Mucosa of stomach (tissue), 1 donor: ENCODE measurements at regions not wholly inside any gene's neighbourhood (a gene's known extent, or its start where the extent isn't known, plus 50 kb on each side); places are given as distances from the start of the nearest gene placed in this dataset.
"Not testable (repeated sequence)": the region's sequence is repeated elsewhere in the genome, so short reads cannot be mapped to it uniquely, and the experiment has no call there.

Experiments
- H3K27me3 ChIP-seq: one replicate; pipeline ENCODE4 v1.7.0; 2013; ENCODE audit warnings: mild to moderate bottlenecking, low read length; ENCODE audit not compliant: control insufficient read depth, insufficient read depth
- H3K36me3 ChIP-seq: one replicate; pipeline ENCODE4 v1.7.0; 2013; ENCODE audit warnings: low read length; ENCODE audit not compliant: control insufficient read depth, insufficient read depth
- H3K4me1 ChIP-seq: one replicate; pipeline ENCODE4 v1.7.0; 2013; ENCODE audit warnings: mild to moderate bottlenecking, low read length; ENCODE audit not compliant: control insufficient read depth, insufficient read depth
- H3K4me3 ChIP-seq: one replicate; pipeline ENCODE4 v1.7.0; 2013; ENCODE audit warnings: low read length
- H3K9ac ChIP-seq: one replicate; pipeline ENCODE4 v1.7.0; 2013; ENCODE audit warnings: mild to moderate bottlenecking, low read length, moderate library complexity
- H3K9me3 ChIP-seq: one replicate; pipeline ENCODE4 v1.7.0; 2013; ENCODE audit warnings: mild to moderate bottlenecking, low read length, moderate library complexity; ENCODE audit not compliant: control insufficient read depth
- donor health status: Pancreatic carcinoma.

DNA sequence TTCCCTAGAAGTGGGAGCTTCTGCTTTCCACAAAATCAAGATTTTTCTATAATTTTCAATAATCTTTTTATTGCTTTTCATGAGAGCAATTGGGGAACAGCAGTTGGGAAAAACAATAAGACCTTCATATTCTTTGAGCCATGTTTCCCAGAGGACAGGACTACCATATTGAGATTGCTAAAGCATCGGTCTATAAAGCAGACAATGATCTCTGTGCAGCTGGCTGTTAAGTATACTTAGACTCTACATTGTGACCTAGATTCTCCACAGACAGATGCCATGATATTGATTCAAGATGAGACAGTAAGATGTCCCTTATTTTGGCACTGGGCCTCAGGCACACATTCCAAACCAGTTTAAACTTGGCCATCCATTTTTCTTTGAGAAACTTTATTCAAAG lies 1178.7 kb downstream of the SUCLG1 start:
- Histone ChIP-seq H3K36me3 (no peaks in the 10 kb centered on the region), H3K4me3 (no peak overlapping the region), H3K27me3 (no peaks in the 10 kb centered on the region), H3K9me3 (no peaks in the 10 kb centered on the region), H3K9ac (no peak overlapping the region), H3K4me1 (no peaks in the 10 kb centered on the region)

DNA sequence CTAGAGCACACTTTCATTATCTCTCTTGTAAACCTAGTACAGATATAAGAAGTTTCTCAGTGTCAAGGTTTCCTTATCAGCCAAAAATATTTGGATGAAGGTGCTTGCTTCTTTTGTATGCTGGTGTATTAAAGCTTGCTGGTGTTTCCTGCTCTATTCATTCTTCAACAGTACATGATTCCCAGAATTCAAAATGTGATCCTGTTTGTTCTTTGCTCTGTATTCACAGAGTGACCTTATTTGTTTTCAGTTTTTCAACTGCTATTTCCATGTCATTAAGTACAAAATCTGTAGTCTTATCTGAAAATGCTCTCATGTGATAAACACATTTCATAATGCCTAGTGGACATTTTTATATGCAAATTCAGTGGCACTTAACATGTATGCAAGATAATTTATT lies 1185.8 kb downstream of the SUCLG1 start:
- Histone ChIP-seq H3K9ac (no peak overlapping the region), H3K4me1 (no peaks in the 10 kb centered on the region), H3K27me3 (no peaks in the 10 kb centered on the region), H3K9me3 (no peaks in the 10 kb centered on the region), H3K36me3 (no peaks in the 10 kb centered on the region), H3K4me3 (no peak overlapping the region)

DNA sequence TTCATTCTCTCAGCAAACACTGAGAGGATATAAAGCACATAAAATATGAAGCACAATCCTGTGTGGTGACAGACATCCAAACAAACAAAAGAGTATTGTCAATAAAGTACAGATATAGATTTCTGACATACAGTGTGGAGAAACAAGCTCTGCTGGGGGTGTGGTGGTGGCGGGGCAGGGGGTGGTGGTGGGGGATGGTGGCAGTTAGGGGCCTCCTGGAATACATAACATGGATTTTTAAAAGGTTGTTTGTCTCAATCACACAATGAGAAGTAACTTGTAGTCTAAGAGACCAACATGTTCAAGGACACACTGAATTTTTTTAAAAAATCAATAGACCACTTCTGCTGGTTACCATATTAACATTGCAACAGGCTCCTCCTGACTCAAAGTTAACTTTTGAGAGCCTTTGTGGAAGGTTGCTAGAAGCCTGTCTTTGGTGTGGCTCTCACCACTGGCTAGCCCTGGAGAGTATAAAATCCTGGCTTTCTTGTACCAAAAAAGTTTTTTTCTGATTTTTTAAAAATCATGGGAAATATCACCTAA lies 1197.4 kb downstream of the SUCLG1 start:
- Histone ChIP-seq H3K9me3 (no peaks in the 10 kb centered on the region), H3K36me3 (no peaks in the 10 kb centered on the region), H3K4me1 (no peaks in the 10 kb centered on the region), H3K27me3 (no peaks in the 10 kb centered on the region), H3K9ac (no peak overlapping the region), H3K4me3 (no peak overlapping the region)

DNA sequence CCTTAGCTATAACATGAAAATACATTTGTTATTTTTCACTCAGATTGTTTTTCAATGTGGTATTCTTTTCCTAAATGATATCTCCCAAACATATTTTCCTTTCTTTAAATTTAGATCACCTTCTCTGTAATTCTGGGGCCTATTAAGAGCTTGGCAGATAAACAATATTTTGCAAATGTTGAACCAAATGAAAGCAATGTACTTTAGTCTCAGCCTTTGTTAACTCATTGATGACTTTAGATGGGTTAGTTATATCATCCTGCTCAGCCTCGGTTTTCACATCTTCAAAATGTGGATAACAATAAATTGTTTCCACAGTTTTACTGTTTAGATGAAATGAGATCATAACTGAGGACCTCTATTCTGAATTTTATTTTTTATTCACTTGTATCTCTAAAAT lies 1205.2 kb downstream of the SUCLG1 start:
- H3K9me3 ChIP-seq, result no peaks in the 10 kb centered on the region
- H3K4me1 ChIP-seq, result no peaks in the 10 kb centered on the region
- H3K4me3 ChIP-seq, result no peak overlapping the region

DNA sequence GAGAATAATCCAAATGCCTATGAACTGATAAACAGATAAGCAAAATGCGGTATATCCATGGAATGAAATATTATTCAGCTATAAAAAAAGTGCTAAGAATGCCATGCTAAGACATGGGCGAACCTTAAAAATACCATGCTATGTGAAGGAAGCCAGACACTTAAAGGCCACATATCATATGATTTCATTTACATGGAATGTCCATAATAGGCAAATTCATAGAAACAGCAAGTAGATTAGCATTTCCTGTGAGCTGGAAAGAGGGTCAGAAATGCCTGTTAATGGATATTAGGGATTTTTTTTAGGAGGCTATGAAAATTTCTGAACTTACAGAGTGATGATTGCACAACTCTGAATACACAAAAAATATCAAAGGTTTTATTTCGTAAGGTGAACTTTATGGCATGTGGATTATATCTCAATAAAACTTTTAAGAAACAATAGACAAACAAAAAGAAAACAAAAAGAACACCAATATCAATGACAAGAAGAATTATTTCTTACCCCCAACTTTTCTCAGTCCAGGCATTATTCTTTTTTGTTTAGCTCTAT lies 1207.7 kb downstream of the SUCLG1 start:
- Histone ChIP-seq H3K27me3 (no peaks in the 10 kb centered on the region), H3K4me1 (no peaks in the 10 kb centered on the region), H3K9me3 (no peaks in the 10 kb centered on the region), H3K9ac (no peak overlapping the region), H3K36me3 (no peaks in the 10 kb centered on the region), H3K4me3 (no peak overlapping the region)

More for the DNA sequence above, 1205.2 kb downstream of the SUCLG1 start:
- no peaks in the 10 kb centered on the region for H3K36me3 ChIP-seq
- no peaks in the 10 kb centered on the region for H3K27me3 ChIP-seq
- H3K9ac ChIP-seq, result no peak overlapping the region

DNA sequence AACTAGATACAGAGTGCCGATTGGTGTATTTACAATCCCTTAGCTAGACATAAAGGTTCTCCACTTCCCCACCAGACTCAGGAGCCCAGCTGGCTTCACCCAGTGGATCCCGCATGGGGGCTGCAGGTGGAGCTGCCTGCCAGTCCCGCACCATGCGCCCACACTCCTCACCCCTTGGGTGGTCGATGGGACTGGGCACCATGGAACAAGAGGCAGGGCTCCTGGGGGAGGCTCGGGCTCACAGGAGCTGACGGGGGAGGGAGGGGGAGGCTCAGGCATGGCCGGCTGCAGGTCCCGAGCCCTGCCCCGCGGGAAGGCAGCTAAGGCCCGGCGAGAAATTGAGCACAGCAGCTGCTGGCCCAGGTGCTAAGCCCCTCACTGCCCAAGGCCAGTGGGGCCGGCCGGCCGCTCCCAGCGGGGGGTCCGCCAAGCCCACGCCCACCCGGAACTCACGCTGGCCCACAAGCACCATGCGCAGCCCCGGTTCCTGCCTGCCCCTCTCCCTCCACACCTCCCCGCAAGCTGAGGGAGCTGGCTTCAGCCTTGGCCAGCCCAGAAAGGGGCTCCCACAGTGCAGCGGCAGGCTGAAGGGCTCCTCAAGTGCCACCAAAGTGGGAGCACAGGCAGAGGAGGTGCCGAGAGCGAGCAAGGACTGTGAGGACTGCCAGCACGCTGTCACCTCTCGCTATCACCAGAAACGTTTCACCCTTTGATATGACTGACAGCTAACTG lies 1213.1 kb downstream of the SUCLG1 start:
- not testable (repeated sequence) for H3K27me3 ChIP-seq, H3K4me1 ChIP-seq, H3K9me3 ChIP-seq, H3K4me3 ChIP-seq, H3K9ac ChIP-seq, H3K36me3 ChIP-seq

DNA sequence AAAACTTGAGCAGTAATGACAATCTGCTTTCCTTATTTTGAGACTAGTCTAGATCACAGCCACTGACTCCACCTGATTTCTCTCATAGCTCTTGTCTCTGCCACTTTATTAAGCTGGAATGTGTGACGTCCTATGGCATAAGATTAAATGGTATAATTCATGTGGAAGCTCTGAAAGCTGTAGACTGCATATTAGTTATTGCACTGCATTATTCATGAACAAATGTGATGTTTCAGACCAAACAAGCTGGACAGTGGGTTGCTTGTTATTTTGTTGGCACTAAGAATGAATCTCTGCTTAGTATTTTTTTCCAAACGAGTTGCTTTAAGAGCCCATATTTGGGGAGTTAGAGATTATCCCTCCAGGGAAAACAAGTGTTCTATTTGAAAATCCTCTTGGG lies 1218.5 kb downstream of the SUCLG1 start:
- H3K9ac ChIP-seq, result no peak overlapping the region
- H3K4me3 ChIP-seq, result no peak overlapping the region
- H3K36me3 ChIP-seq, result no peaks in the 10 kb centered on the region
- H3K4me1 ChIP-seq, result no peaks in the 10 kb centered on the region
- no peaks in the 10 kb centered on the region for H3K9me3 ChIP-seq
- no peaks in the 10 kb centered on the region for H3K27me3 ChIP-seq

DNA sequence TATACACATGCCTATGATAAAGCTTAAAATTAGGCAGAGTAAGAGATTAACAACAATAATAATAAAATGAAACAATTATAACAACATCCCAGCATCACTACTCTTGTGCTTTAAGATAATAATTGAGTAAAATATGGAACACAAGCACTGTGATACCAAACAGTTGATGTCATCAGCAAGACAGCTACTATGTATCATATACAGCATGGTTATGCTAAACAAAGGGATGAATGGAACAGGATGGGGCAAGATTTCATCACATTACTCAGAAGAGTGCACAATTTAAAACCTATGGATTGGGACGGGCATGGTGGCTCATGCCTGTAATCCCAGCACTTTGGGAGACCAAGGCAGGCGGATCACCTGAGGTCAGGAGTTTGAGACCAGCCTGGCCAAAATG lies 1221.0 kb downstream of the SUCLG1 start:
- Histone ChIP-seq H3K36me3 (no peaks in the 10 kb centered on the region), H3K9me3 (no peaks in the 10 kb centered on the region), H3K27me3 (no peaks in the 10 kb centered on the region), H3K4me1 (no peaks in the 10 kb centered on the region), H3K4me3 (no peak overlapping the region), H3K9ac (no peak overlapping the region)

DNA sequence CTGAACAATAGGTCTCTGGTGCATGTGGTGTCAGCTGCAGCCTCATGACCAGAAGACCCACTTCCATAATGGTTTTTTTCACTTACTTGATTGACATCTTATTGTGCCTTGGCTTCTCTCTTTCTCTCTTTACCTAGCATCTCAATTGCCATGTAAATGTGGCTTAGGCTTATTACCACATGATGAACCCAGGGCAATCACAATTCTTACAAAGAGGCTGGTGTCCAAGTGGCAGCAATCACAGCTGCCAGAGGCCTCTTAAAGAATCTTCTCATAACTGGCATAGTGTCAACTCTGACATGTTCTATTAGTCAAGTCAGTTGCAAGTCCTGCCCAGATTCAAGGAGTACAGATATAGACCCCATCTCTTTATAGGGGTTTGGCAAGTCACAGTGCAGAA lies 1224.8 kb downstream of the SUCLG1 start:
- H3K36me3 ChIP-seq, result no peaks in the 10 kb centered on the region
- H3K4me3 ChIP-seq, result no peak overlapping the region
- H3K4me1 ChIP-seq, result no peaks in the 10 kb centered on the region
- no peaks in the 10 kb centered on the region for H3K27me3 ChIP-seq
- H3K9ac ChIP-seq, result no peak overlapping the region
- no peaks in the 10 kb centered on the region for H3K9me3 ChIP-seq

DNA sequence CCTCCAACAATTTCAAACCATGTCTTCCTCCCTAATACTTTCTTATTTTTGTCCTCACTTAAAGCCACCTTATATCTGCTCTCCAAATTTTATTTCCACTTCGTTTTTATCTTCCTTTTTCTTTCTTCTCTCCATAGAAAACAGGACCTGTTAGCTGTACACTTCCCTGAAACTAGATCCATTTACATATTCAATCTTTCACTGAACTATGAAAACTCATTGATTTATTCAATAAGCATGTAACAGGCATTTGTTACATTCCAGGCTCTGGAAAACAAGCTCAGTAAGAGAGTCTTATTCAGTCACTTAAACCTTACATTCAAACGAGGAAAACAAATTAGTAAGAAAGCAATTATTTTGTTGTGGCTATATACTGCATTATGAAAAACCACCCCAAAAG lies 1225.3 kb downstream of the SUCLG1 start:
- H3K9ac ChIP-seq, result no peak overlapping the region
- H3K36me3 ChIP-seq, result no peaks in the 10 kb centered on the region
- no peaks in the 10 kb centered on the region for H3K4me1 ChIP-seq
- no peak overlapping the region for H3K4me3 ChIP-seq
- no peaks in the 10 kb centered on the region for H3K27me3 ChIP-seq
- H3K9me3 ChIP-seq, result no peaks in the 10 kb centered on the region

DNA sequence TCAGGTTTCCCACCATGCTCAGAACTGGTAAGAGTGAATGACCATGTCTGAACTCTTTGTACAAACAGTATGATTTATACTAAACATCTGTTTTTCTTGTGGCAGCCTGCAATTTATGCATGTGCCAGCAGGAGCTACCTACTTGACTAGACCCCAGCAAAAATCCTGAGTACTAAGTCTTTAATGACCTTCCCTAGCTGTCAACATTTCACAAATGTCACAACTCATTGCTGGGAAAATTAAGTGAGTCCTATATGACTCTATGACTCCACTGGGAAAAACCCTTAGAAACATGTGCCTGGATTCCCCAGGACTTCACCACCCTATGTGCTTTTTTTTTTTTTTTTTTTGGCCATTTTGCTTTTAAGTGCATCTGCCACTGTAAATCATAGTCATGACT lies 1225.8 kb downstream of the SUCLG1 start:
- no peaks in the 10 kb centered on the region for H3K9me3 ChIP-seq
- no peak overlapping the region for H3K9ac ChIP-seq
- H3K4me1 ChIP-seq, result no peaks in the 10 kb centered on the region
- no peaks in the 10 kb centered on the region for H3K27me3 ChIP-seq
- H3K36me3 ChIP-seq, result no peaks in the 10 kb centered on the region
- no peak overlapping the region for H3K4me3 ChIP-seq

DNA sequence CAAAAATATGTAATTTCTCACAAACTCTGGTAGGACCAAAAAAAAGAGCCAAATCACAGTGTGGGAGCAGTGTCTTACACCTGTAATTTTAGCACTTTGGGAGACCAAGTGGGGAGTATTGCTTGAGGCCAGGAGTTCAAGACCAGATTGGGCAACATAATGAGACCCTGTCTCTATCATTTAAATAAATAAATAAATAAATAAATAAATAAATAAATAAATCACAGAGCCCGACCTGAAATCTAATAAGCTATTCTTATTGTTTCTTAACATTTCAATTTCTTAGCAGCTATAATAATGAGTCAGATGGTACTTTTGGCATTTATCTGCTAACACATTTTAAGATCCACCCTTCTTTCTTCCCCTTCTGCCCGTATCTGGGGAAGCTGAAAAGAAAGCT lies 1229.6 kb downstream of the SUCLG1 start:
- H3K27me3 ChIP-seq, result no peaks in the 10 kb centered on the region

More for the DNA sequence above, 1229.6 kb downstream of the SUCLG1 start:
- Histone ChIP-seq H3K9me3 (no peaks in the 10 kb centered on the region), H3K9ac (no peak overlapping the region), H3K4me1 (no peaks in the 10 kb centered on the region), H3K4me3 (no peak overlapping the region), H3K36me3 (no peaks in the 10 kb centered on the region)
